ENCODE measurements at regions not wholly inside any gene's neighbourhood (a gene's known extent, or its start where the extent isn't known, plus 50 kb on each side); places are given as distances from the start of the nearest gene placed in this dataset.

DNA sequence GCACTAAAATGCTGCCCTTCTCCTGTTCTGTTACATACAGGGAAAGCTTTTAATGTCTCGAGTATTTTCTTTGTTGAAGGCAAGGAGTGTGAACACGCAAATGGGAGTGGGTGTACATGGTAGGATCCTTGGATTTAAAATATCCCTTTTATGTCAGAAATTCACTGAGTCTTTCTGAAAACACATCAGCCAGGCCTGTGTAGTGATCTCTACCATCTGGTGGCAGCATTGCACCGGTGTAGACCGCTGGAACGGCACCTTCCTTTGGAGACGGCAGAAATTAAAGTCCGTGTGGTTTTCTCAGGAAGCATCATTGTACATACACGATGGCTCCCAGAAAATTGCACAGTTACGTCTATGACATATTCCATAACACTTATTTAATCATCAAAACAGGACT is 515.8 kb downstream of the GALR1 start:
- peak; percentile 57 for DNase-seq

- no peak for DNase-seq
These were observed 516.8 kb downstream of the GALR1 start for GRCh38 chr18:77766421-77766820.

- no peak for DNase-seq
These were observed 522.5 kb downstream of the GALR1 start for GRCh38 chr18:77772177-77772576.

- no peak for DNase-seq
These were observed 526.5 kb downstream of the GALR1 start for GRCh38 chr18:77776104-77776503.

GRCh38 chr18:77777163-77777562 is 527.5 kb downstream of the GALR1 start:
- DNase-seq: no peak

GRCh38 chr18:77784759-77785379 is 535.2 kb downstream of the GALR1 start:
- no peak for DNase-seq

DNA sequence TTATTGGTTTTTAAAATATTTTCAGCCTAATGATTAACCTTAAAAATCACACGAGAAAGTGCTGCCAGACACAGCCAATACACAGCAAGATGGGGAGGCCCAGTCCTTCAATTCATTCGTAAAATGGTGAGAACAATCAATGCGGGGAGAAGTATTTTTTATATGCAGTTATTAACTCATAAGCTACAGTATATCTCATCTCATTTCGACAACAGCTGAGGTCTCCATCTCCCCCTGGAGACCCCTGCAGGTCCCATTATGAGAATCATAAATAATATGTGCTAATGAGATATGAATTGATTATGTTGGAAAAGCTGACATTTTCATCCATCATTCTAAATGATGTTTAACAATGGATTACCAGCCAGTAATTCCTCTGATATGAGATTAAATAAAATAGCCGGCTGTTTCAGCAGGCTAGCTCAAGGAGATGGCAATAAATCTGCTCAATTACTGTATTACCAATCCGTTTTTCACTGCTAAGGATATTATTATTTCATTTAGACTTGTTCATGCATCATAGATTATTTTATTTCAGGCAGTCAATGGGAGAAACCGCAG is 535.8 kb downstream of the GALR1 start:
- DNase-seq: no peak

- DNase-seq: no peak
These were observed 553.4 kb downstream of the GALR1 start for GRCh38 chr18:77803024-77803423.

DNA sequence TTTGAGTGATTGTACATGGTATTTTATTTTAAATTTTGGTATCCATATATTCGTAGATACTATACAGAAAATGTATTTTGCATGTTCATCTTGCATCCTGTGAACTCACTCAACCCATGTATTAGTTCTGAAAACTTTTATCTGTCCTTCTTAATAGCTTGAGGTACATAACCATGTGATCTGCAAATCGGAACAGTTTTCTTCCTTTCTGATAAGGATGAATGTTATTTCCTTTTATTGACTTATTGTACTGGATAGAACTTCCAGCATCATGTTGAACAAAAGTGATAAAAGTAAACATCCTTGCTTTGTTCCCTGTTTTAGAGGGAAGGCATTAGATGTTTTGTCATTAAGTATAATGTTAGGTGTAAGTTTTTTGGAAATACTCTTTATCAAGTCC is 554.7 kb downstream of the GALR1 start:
- DNase-seq: no peak

DNA sequence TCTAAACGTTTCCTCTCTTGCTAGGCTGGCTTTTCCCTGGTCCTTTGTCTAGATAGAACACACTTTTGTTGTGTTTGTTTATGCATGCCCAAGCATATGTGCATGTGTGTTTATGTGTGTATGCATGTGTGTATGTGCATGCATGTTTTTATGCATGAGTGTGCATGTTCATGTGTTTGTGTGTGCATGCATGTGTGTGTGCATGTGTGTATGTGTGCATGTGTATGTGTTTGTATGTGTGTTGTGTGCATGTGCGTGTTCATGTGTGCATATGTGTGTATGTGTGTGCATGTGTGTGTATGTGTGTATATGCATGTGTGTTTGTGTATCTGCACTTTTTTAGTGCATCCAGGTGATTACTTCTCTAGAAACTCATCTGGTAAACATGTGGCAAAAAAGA is 558.0 kb downstream of the GALR1 start:
- no peak for DNase-seq

- peak; percentile 86 for DNase-seq
These were observed 561.9 kb downstream of the GALR1 start for GRCh38 chr18:77811503-77811902.

- DNase-seq: no peak
These were observed 566.2 kb downstream of the GALR1 start for GRCh38 chr18:77815666-77816338.

DNA sequence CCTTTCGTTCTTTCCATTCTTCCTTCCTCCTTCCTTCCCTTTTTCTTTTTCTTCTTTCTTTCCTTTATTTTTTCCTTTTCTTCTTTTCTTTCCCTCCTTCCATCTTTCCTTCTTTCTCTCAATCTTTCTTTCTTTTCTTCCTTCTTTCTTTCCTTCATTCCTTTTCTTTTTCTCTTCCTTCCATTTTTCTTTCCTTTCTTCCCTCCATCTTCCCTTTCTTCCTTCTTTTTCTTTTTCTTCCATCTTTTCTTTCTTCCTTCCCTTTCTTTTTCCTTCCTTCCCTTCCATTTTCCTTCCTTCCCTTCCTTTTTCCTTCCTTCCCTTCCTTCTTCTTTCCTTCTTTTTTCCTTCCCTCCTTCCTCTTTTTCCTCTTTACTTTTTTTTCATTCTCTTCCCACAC is 568.7 kb downstream of the GALR1 start:
- DNase-seq: no peak

DNA sequence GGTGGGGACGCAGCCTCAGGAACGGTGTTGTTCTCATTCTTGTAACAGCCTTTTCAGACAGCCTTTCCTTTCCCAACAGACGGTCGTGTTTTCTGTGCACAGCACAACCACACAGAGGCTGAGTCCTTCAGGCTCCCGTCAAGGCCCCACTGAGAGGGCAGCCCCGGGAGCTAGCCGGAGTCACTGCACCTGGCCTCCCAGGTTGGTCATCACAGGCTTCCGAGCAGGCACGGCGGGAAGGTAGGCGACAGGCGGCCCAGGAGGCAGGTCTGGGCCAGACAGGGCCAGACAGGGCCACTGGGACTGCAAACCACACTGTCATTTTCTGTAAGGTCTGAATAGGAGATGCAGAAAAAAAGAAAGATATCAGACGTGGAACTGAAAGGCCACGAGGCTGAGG is 570.8 kb downstream of the GALR1 start:
- DNase-seq: no peak

DNA sequence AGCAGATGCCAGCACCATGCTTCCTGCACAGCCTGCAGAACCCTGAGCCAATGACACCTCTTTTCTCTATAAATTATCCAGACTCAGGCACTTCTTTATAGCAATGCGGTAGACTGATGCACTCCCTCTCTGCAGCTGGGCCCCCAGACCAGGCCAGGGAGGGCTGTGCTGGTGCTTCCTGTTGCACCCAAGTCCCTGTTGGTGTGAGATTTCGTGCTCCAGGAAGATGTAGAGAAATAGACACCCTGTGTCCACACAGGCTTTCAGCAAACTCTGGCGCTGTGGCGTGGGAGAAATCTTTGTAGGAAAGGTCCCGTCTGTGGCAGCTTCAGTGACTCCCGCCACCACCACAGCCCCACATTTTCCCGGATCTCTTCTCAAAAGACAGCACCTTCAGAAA is 572.2 kb downstream of the GALR1 start:
- no peak for DNase-seq

DNA sequence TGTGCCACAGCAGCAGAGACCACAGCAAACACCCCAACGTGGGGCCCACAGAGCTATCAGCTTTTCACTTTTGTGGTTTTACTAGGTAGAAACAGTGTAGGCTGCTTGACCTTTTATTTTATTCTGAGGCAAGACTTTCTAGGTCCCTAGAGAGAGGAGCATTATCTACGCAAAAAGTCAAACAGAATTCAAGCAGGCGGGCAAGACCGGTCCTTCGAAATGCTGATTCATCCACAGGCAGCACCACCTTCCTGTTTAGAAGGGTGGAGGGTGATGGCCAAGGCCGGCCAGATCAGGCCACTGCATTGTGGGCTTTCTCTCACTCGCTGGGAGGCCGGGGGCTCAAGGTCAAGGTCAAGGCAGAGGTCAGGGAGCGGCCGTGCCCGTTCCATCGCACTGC is 573.0 kb downstream of the GALR1 start:
- DNase-seq: no peak

DNA sequence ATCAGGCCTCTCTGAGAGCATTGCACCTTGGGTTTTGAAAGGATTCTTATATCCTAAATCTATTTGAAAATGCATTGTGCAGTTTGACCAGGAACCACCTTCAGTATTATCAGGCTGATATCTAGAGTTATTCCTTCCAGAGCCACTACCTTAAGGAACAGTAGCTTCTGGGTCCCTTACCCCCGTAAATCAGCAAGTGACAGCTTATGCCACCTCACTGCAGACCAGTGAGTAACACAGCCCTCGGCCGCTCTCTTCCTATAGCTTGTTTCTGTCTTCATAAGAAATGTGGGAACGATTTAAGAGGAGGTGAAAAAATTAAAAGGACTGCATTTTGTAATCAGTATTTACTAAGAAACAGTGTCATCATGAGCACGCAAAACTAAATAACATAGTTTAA is 584.2 kb downstream of the GALR1 start:
- no peak for DNase-seq

GRCh38 chr18:77851802-77852201 is 602.2 kb downstream of the GALR1 start:
- no peak for DNase-seq

- DNase-seq: no peak
These were observed 604.2 kb downstream of the GALR1 start for GRCh38 chr18:77853859-77854258.

GRCh38 chr18:77857678-77858655 is 608.3 kb downstream of the GALR1 start:
- no peak for DNase-seq

- no peak for DNase-seq
These were observed 610.0 kb downstream of the GALR1 start for GRCh38 chr18:77859634-77860033.

DNA sequence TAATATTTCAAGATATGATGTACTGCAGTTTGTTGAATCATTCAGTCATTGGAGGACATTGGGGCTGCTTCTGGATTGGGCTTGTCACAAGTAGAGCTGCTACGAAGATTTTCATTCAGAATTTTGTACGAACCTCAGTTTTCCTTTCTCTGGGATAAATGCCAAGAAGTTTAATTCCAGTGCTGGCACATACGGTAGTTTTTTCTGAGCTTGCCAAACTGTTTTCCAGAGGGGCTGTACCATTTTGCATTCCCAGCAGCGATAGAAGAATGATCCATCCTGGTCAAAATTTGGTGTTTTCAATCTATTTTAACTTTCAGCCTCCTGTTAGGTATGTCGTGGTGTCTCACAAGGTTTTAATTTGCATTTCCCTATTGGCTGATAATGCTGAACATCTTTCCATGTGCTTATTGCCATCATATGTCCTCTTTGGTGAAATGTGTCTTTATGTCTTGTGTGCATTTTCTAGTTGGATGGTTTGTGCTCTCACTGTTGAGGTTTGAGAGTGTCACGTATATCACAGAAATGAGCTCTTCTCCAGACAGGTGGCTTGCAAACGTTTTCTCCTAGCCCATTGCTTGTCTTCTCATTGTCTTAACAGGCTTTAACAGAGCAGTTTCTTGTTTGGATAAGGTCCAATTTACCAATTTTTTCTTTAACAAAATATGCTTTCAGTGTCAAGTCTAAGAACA is 612.6 kb downstream of the GALR1 start:
- DNase-seq: no peak

DNA sequence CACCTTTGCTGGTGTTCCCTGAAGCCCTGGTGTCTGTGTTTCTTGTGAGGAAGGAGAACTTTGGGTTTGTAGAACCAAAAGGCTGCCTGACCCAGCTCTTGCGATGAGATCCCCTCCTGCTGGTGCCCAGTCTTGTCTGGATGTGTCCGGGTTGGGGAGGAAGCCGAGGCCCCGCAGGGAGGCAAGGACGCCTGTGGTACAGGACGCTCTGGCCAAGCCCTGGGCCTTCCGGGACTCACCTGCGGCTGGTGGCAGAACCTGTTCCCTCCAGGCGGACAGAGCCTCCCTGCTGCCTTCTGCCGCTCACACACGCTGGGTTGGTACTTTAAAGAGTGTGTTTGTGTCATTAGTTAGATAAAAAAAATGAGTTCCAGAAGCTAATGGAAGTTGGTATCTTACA is 616.2 kb downstream of the GALR1 start:
- DNase-seq: no peak

Measured in SHP77 treated with DMSO at 0.1 percent for 48 hours (cell line).